Peyer's patch (tissue), 4 donors: ENCODE measurements at regions not wholly inside any gene's neighbourhood (a gene's known extent, or its start where the extent isn't known, plus 50 kb on each side); places are given as distances from the start of the nearest gene placed in this dataset.

Source experiments
- DNase-seq, 3 donors: peaks; one replicate each; pipeline ENCODE4 v3.0.0-alpha.2; 2017 to 2019
- H3K27ac ChIP-seq, 4 donors: fragments of 200-600 bp; sonication (generic); one replicate each; pipeline ENCODE4 v1.5.1; 2016 to 2019
- H3K27me3 ChIP-seq, 2 donors: fragments of 200-600 bp; sonication (generic); one replicate each; pipeline ENCODE4 v1.5.1; 2019
- H3K36me3 ChIP-seq, 3 donors: fragments of 200-600 bp; sonication (generic); one replicate each; pipeline ENCODE4 v1.5.1; 2016 to 2019
- H3K4me1 ChIP-seq, 4 donors: fragments of 200-600 bp; sonication (generic); one replicate each; pipeline ENCODE4 v1.5.1; 2016 to 2019
- H3K4me3 ChIP-seq, 4 donors: fragments of 200-600 bp; sonication (generic); 1 replicate in 3 of 4; 2 replicates in 1 of 4; pipeline ENCODE4 v1.5.1; 2016 to 2019; ENCODE audit warnings: mild to moderate bottlenecking in 1 of 4
- H3K9me3 ChIP-seq, 4 donors: fragments of 200-600 bp; sonication (generic); one replicate each; pipeline ENCODE4 v1.5.1; 2016 to 2019; ENCODE audit warnings: mild to moderate bottlenecking in 1 of 4
- CTCF ChIP-seq, 6 experiments: fragments of 450-650 bp in 4 of 6; fragments of 200-600 bp in 2 of 6; sonication (generic) in 1 of 6; IDR thresholded peaks; one replicate each; pipeline ENCODE4 v1.5.1; 2017 to 2019; ENCODE audit warnings: antibody characterized with exemption in 6 of 6, mild to moderate bottlenecking in 3 of 6, moderate library complexity in 1 of 6
- POLR2A ChIP-seq, 2 donors: fragments of 450-650 bp; IDR thresholded peaks; one replicate each; pipeline ENCODE4 v1.5.1; 2017; ENCODE audit warnings: antibody characterized with exemption in 2 of 2, mild to moderate bottlenecking in 2 of 2, moderate library complexity in 2 of 2

- no peaks in the 10 kb centered on the region for H3K27me3 ChIP-seq
Measured at GRCh38 chr1:102050556-102050955, 53.8 kb upstream of the OLFM3 start.

GRCh38 chr1:102047724-102048123, 51.0 kb upstream of the OLFM3 start:
- H3K36me3 ChIP-seq, result no peaks in the 10 kb centered on the region
- DNase-seq, result no peak
- H3K27me3 ChIP-seq, result no peaks in the 10 kb centered on the region
- H3K4me3 ChIP-seq, result no peak overlapping the region
- TF ChIP-seq POLR2A (IDR thresholded peaks at IDR 0.05), result no peak
- no peak for TF ChIP-seq CTCF (IDR thresholded peaks at IDR 0.05)
- H3K9me3 ChIP-seq, result no peaks in the 10 kb centered on the region
- H3K4me1 ChIP-seq, result no peaks in the 10 kb centered on the region
- H3K27ac ChIP-seq, result no peak overlapping the region

More at GRCh38 chr1:102050556-102050955, 53.8 kb upstream of the OLFM3 start:
- no peak overlapping the region for H3K4me3 ChIP-seq
- H3K4me1 ChIP-seq, result no peaks in the 10 kb centered on the region
- TF ChIP-seq POLR2A (IDR thresholded peaks at IDR 0.05) (no peak), CTCF (IDR thresholded peaks at IDR 0.05) (no peak)
- no peaks in the 10 kb centered on the region for H3K9me3 ChIP-seq
- no peak for DNase-seq
- no peak overlapping the region for H3K27ac ChIP-seq
- no peaks in the 10 kb centered on the region for H3K36me3 ChIP-seq
